GM21526 (cell line): ENCODE measurements at regions not wholly inside any gene's neighbourhood (a gene's known extent, or its start where the extent isn't known, plus 50 kb on each side); places are given as distances from the start of the nearest gene placed in this dataset.
"Not testable (repeated sequence)": the region's sequence is repeated elsewhere in the genome, so short reads cannot be mapped to it uniquely, and the experiment has no call there.

Source experiments
- ATAC-seq: cut with Tn5 transposase; IDR thresholded peaks from one replicate; pipeline ENCODE4 v1.9.1; 2021; ENCODE audit warnings: moderate library complexity; ENCODE audit not compliant: unreplicated experiment, low FRiP score

DNA sequence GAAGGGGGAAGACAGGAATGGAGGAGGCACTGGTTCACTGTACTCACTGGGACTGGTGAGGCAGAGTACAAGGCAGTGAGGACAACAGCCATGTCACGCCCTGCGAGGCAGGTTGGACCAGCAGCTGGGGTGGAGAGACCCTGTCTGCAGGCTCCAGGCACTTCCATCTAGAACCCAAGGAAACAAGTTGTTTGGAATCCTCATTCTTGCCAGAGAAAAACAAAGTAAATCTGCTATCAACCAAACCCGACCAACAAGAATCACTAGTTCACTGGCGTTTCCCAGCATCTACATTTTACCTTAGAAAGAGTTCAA is 98.5 kb upstream of the CDYL start:
- ATAC-seq = no peak

DNA sequence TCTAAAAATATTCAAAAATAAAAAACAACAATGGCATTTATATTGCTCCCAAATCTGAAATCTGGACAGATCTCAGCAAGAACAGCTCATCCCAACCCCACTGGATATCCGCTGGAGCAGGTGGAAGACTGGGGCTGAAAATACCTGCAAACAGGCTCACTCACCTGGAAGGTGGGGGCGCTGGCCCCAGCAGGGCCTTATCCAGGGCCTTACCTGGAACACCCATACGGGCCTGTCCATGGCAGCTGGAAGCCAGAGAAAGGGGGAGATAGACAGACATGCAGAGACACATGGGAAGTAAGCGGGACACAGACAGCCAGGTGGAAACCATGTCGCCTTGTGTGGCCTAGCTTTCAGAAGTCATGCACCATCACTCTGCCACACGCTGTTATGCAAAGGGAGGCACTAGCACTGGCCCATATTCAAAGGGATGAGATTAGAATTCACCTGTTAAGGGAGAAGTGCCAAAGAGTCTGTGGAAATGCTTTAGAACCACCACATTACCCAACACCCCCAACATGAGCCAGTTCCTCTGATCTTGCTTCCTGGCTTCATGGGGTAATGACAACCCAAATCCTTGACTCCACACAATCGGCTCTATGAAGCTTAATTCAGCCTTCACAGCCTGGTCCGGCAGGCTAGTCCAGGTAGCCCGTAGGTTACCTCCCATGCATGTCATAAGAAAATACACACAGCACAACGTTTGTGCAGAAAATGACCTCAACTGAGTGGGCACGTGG is 99.0 kb upstream of the CDYL start:
- no peak for ATAC-seq

DNA sequence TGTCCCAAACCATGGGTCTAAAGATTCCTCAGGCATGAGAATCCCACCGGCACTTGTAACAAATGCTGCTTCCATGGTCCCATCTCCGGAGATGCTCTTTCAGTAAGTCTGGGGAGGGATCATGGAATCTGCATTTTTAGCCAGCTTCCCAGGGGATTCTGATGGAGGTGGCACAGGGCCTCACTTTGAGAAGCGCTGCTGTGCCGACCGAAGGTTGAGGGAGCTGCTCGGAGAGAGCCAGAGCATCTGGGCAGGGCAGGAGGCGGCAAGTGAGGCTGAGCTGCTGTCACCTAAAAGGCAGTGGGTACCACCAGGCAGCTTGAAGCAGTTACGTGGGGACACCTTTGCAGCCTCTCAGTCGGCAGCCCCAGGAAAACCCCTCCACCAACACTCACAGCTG is 100.2 kb upstream of the CDYL start:
- ATAC-seq = no peak

DNA sequence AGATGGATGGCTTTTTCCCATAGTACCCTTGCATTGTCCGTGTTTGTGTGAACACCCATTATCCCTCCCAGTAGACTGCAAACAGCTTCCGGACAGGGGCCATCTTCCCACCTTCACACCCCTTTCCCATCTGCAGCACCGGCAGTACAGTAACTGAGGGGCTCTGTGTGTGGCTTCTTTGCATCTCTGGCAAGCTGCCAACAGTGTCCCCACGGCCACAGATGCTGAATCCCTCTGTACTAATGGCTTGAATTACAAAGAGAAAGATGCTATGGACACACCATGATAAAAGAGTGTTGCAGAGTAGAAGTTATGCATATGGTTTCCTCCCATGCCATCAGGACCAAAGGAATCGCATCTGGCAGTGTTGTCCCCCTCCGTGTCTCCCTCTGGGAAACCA is 101.1 kb upstream of the CDYL start:
- no peak for ATAC-seq

DNA sequence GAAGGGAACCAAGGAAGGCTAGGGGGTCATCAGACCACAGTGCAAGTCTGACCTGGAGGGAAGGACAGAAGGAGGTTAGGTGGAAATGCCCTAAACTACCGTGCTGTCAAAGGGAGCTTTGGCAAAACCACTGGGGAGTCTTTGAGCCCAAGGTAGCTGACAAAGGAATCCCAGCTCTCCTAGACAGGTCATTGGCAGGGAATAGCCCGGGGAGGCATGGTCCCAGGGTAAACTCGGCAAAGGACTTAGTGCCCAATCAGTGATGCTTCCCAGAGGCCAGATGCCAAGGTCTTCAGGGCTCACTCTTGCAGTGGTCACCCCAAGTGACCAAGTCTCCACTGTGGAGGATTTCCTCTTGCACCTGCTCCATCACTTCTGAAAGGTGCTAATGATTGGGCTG is 102.3 kb upstream of the CDYL start:
- ATAC-seq = no peak

DNA sequence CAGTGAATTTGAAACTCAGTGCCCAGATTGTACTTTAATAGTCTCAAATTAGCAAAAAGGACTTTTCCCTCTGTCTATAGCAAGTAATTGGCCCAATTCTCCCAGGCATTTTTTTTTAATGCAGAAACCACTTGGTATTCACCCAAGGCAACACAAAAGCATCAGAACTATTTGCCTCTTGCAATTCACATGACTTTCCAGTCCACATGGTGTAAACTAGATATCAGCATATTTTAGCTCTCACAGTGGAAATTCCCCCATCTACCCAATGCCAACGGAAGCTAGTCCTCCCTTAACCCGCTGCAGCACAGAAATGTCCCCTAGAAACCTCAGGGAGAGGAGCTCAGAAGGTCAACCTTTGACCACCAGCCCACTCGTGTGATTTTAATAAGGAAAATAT is 103.4 kb upstream of the CDYL start:
- no peak for ATAC-seq

DNA sequence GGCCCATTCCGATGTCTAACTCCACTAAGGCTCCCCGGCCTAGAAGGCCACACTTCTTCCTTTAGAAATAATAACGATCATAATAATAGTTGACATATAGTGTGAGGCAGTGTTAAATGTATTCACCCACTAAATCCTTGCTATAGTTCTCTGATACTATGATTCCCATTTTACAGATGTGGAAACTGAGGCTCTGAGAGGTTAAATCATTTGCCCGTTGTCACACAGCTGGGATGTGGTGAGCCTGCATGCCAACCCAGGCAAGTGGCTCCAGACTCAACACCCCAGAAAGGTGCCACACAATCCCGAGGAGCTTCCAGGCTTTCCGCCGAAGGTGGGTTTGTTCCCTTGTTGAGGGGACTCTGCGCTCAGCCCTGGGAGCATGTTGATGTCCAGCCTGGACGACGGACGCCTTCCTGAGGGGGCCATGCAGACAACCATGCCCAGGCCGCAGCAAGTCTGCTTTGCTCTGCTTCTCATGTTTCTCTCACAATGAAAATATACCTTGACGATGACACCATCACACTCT is 104.6 kb upstream of the CDYL start:
- ATAC-seq = no peak

DNA sequence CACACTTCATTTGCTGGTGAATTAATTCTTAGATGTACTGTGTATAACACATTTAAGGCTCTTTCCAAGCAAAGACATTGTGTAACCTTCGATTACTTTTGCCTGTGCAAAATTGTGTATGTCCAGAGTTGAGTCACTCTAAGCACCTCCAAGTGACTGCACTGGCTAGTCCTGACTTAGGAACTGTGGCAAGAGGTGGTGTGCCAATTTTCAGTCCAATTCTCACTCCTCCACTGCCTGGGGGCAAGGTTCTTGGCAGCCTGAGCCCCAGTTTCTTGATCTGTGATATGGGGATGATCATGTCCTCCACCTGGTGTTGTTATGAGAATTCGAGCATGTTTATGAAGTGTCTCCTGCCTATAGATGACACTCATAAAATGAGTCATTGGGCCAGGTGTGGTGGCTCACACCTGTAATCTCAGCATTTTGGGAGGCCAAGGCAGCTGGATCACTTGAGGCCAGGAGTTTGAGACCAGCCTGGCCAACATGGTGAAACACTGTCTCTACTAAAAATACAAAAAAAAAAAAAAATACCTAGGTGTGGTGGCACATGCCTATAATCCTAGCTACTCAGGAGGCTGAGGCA is 105.3 kb upstream of the CDYL start:
- no peak for ATAC-seq

DNA sequence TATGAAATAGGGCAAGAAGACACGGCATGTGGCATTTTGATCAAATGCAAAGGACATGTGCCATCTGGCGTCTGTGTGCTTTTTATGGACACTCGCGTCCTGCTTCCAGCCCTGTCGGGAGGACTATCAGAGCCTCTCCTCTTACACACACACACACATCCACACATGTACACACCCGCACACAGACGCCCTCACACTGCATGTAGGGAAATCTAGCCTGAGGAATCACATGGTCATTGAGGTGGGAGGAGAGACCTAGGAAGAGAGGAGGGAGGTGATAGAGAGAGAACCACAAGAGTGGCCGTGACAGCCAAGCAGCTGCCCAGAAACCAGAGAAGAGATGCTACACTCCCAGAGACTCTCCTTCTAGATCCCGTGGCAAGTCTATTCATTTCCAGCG is 105.9 kb upstream of the CDYL start:
- no peak for ATAC-seq

DNA sequence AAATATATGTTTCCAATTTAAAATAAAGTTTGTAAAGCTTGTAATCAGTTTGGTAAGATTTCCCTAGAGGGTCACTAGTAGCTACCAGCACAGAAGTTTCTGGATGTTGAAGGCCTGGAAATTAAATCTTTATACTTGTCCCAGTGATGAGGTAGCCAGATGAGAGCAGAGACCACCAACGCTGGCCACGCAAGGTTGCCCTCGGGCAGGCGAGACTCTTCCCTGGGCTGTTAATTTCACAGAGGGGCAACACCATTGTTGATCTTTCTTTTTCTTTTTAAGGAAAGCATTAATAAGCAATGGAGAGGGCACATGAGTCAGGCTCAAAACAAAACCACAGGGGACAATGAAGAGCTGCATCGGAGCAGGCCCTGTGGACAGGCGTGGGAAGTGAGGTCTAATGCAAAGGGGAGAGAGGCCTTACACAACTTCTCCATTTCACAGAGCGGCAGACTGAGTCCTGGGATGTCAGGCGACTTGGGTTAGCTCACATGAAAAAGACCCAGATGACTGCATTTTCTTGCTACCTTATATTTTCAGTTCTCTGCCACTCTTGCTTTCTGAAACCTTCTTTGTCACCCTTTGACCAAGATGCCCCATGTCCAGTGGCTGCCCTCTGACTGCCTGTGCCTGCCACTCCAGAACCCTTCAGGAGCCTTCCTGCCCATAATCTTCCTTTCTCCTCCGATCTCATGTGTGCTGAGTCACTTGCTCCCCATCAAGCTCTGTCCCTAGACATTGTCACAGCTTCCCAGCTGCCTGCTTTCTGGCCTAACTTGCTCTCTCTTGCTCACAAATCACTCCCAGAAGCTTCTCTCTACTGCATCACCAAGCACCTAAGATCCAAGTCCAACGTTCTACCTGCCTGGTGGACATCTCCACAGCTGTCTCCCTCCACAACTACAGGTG is 107.7 kb upstream of the CDYL start:
- no peak for ATAC-seq

DNA sequence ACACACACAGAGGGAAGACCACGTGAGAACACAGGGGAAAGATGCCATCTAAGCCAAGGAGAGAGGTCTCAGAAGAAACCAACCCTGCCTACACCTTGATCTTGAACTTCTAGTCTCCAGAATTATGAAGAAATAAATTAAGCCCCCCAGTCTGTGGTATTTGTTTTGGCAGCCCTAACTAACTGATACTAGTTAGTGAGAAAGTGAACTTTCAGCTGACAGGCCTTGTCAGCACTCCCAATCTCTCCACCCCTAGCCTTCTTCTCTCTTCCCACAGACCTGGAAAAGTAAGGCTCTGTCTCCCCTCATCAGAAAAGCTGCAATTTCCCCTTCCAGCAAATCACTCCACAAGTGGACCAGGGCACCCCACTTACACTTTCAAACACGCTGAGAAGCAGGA is 108.6 kb upstream of the CDYL start:
- ATAC-seq = no peak

DNA sequence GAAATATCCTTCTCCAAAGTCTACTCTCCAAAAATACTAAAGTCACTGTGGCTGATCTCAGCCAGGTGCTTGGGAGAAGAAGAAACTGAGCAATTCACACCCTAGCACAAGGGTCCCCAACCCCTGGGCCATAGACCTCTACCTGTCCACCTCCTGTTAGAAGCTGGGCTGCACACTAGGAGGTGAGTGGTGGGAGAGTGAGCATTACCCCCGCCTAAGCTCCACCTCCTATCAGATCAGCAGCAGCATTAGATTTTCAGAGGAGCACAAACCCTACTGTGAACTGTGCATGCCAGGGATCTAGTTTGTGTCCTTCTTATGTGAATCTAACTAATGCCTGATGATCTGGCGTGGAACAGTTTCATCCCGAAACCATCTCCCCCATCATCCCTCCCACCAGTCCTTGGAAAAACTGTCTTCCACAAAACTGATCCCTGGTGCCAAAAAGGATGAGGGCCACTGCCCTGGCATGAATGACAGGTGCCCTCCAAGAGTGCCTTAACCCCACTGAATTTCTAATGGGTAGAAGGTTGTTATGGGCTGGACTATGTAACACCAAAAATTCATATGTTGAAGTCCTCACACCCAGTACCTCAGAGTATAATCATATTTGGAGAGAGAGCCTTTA is 109.2 kb upstream of the CDYL start:
- ATAC-seq = no peak

DNA sequence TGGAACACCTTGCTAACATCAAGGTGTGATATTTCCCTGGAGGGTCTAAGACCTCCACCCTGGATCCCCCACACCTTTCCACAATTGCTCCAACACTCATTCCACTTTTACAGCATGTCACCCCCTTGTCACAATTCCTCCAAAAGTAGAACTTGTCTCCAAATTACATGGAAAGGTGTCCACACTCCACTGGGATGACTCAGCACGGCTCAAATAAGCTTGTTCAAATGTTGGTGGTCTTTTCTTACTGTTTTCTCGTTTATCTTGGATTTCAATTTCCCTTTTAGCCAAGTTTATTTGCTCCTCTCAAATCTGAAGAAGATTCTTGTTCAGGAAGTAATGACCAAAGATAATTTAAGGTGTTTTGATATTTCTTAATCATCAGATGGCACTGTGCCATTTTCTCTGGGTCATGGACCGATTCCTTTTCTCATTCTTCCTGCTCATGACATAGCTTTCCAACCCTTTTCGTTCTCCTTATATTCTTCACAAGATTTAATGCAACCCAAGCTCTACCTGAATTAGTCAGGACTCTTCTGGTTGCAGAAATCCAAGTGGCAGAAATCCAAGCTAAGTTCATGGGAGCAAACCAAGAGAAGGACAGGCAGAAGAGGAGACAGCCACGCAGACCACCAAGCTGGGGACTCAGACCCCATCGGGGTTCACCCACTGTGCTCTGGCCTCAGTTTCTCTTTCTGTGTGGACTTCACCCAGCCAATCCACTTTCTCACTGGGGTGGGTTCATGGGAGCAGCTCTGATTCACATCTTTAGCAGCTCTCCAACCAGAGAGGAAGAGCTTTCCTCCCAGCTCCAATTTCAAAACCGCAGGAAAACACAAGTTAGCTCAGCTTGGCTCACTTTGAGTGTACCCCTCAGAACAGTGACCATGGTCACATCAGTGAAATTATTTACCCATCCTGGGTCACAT is 110.5 kb upstream of the CDYL start:
- no peak for ATAC-seq

DNA sequence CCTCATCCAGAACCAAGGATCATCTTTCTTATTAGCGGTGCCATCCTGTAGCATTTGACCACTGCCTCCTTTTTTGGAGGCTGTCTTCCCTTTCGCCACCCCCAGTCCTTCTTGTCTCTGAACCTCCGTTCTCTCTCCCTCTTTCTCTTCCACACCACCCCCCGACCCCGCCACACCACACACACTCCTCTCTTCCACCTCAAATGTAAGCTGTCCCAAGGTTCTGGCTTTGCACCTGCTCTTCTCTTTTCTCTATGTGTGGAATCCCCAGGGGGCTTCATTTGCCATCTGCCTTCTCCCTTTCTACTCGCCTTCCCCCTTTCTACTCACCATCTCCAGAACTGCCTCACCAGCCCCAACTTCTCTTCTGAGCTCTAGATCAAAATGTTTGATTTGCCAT is 111.3 kb upstream of the CDYL start:
- no peak for ATAC-seq

DNA sequence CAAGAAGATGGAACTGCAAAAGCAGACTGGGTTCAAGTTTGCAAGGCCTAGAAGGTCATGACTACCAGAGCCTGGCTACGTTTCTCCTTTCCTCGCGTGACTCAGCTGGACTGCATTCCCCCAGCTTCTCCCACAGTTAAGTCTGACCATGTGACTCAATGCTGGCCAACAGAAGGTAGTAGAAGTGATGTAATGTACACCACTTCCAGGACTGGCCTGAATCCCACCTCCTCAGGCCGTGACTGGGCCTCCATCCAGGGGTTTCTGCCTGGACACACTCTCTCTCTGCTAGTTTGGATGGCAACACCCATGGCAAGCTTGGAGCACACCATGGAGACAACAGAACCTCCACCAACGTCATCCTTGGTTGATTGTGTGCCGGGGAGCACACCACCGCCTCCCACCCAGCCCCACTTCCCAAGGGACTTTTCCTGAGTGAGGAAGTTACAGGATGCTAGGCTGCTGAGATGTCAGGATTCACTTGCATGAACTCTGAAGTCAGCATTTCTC is 112.0 kb upstream of the CDYL start:
- ATAC-seq = no peak

DNA sequence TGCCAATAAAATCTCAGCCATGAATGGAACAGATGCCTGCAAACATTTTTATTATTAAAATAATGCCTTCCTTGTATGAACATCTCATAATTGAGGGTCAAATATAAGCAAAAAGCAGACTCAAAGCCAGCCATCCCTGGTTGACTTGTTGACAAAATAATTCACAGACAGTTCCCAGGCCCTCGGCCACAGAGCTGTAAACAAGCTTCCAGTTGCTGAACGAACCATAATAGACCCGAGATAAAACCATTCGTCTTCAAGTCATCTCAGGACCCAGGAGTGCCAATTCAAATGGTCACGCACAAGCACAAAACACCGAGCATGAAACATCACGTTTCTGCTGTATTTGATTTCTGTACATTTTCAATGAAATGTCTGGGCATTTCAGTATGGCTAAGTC is 113.3 kb upstream of the CDYL start:
- ATAC-seq = no peak

DNA sequence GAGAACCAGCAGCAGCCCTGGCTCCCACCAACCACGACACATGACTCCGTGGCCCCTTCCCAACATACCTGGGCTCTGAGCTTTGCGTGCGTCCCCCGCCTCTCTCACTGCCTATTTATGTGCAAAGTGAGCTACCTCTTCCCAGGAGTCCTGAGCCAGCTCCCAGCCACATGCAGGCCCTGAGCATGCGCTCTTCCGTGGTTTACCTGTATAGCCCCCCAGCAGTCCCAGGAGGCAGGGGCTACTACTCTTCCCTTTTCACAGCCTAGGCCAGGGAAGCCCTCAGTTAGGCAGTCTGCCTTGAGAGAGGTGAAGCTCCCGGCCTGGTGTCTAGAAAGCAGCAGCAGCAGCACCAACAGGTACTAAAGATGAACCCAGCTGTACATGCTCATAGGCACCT is 114.8 kb upstream of the CDYL start:
- no peak for ATAC-seq

DNA sequence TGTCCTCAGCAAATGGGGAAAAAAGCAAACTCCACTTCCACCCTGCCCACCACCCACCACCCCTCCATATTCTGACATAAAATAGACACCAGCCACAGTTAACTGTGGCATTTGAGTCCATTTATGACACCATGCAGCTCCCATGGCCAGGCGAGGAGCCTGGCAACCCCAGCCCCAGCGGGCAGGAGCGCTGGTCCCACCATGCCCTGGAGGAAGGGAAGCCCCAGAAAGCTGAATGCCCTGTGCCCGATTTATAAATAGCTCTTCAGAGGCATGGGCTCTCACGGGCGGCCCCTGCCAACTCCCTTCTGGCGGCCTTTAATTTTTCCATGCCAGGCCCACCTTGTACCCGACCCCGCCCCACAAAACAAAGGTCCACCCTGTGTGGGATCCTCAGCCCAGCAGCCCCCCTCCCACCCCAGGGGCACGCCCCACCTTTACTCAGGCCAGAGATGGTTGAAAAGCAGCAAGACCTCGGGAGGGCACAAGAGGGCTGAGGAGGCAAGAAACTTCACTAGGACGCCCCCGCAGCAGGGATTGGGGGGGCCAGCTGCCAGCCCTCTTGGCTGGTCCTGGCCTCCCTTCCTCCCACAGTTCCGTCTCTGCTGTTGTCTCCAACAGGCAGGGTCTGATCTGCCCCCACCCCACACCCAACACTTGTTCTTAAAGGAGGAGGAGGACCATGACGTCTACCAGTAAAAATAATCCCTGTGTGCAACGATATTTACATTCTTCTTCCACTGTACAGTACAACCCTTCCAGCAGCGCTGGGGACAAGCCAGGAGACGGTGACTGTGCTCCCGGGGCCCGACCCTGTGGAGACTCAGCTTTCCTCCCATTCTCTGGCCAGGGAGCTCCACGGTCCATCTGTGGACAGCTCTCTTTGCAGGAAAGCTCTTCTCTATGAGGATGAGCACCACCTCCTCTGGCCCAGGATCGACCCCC is 115.6 kb upstream of the CDYL start:
- ATAC-seq = no peak

DNA sequence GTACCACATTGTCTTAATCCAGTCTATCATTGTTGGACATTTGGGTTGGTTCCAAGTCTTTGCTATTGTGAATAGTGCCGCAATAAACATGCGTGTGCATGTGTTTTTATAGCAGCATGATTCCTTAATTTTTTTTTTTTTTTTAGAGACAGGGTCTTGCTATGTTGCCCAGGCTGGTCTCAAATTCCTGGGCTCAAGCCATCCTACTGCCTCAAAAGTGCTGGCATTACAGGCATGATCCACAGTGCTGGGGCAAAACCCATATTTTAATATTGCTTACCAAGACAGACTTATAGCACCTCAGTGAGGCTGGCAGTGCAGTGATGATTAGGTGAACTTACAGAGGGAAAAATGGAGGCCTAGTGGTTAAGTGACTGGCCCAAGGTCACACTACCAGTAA is 116.5 kb upstream of the CDYL start:
- ATAC-seq = not testable (repeated sequence)
